ENCODE measurements at regions not wholly inside any gene's neighbourhood (a gene's known extent, or its start where the extent isn't known, plus 50 kb on each side); places are given as distances from the start of the nearest gene placed in this dataset.
"Not testable (repeated sequence)": the region's sequence is repeated elsewhere in the genome, so short reads cannot be mapped to it uniquely, and the experiment has no call there.

DNA sequence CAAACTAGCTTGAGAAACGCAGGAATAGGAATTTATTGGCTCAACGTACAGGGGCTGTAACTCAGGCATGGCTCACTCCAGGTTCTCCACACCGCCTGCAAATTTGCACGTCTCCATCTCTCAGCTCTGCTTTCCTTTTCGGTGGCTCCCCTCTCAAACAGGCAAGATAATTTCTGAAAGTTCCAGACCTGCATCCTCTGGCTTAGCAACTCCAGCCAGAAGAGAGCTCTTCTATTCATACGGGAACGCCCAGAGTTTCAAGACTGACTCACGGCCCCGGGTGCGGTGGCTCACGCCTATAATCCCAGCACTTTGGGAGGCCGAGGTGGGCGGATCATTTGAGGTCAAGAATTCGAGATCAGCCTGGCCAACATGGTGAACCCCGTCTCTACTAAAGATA is 139.7 kb upstream of the BNIP2 start:
- no peak for DNase-seq

DNA sequence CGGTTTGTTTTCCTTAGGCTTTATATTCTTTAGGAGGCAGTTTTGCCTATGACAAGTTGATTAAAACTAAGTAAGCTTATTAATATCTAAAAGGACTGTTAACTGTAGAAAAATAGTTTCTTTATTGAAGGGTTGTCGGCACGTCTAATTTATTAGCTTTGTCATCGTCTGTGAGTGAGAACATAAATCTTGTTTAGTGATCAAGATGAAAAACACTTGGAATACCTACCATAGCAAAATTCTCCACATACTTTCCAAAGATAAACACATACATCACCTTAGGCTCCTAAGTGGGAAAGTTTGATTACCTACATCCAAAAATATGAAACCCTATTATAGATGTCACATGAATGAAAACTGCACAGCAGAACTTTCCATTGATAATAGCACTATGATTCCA is 139.1 kb upstream of the BNIP2 start:
- DNase-seq: no peak

DNA sequence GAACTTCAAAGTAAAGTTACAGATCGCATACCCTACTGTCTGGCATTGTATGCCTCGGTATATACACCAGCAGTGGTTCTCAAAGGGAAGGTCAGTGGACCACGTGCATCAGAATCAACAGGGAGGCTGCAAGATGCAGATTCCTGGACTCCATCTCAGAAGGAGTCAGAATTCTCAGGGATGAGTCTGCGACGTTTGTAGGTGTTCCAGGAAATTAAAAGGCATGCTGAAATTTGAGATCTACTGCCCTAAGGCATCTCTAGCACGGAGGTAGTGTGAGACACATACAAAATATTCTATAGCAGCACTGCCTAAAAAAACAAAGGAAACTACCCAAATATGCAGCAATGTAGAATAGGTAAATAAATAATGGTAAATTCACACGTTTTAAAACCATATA is 136.8 kb upstream of the BNIP2 start:
- DNase-seq: no peak

DNA sequence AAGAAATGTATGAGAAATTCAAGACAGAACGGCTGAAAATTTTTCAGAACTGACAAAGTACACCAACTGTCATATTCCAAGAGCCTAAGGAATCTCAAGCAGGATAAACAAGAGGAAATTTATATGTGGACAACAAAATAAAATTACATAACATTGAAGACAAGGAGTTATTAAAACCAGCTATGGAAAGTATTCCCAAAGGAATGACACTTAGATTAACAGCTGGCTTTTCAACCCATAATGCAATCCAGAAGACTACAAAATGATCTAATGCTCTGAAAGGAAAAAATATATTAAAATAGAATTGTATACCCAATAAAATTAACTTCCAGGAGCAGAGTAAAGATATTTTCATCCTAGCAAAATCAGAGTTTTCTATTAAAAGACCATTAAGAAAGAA is 132.2 kb upstream of the BNIP2 start:
- DNase-seq: no peak

DNA sequence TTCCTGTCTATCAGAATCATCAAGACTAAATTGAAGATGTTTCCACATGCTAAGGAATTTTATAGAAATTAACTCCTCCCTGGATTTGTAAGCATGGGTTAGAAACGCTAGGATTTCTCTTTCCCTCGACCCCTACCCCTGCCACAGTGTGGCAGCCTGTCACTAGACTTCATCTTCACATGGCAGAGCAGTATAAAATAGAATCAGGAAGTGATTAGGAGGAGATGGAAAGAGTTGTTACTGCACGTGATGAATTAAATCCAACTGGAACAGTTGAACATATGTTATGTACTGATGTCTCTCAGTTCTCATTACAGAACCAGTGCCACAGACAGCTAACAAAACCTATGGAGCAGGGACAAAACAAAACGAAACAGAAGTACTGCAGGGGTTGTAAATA is 130.0 kb upstream of the BNIP2 start:
- no peak for DNase-seq

DNA sequence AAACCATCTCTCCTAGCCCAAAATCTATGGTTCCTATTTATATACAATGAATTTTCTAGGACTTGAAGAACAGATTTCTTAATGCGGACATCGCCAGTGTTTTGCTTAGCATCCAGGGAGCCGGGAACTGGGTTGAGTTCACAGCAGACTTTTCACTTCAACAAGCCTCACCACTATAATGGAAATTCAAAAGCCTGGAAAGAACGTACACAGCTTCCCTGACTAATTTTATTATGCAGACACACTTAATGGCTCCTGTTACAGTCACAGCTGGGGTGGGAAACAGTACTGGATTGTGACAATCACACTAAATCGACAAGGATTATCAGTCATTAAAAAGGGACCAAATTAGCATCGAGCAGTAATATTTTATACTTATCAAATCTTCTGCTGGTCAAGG is 129.2 kb upstream of the BNIP2 start:
- DNase-seq: no peak

DNA sequence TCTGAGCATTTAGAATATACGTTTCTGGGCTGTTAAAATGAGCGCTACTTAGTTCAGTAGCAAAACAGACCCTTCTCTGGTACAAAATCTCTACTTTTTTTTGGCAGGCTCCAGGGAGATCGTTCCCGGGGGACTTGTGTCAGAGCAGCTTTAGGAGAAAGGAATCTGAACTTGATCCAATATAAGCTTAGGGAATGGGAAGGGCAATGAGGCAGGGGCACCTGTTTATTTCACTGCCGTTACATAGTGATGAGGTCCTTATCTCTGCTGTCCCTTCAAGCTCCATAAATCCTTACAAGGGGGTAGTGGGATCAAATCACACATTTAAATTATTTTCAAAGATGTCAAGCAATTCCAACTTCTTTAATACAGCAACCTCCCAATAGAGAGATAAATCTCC is 128.7 kb upstream of the BNIP2 start:
- DNase-seq: no peak

DNA sequence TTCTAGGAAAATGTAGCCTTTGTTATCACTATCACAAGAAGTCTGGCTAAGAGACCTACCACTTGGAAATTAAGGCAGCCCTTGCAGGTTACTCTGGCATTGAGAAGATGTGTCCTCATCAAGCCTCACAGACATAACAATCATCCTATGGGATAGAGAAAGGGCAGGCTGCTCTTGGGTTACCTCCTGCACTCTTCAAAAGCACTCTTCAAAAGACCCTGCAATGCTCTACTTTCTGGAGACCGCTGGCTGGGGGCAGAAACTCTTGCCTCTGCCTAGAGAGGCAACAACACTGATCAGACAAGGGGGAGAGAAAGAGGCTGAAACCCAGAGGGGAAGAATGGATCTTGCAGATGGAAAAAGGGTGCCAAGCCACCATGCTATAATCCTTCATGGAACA is 127.9 kb upstream of the BNIP2 start:
- DNase-seq: no peak

DNA sequence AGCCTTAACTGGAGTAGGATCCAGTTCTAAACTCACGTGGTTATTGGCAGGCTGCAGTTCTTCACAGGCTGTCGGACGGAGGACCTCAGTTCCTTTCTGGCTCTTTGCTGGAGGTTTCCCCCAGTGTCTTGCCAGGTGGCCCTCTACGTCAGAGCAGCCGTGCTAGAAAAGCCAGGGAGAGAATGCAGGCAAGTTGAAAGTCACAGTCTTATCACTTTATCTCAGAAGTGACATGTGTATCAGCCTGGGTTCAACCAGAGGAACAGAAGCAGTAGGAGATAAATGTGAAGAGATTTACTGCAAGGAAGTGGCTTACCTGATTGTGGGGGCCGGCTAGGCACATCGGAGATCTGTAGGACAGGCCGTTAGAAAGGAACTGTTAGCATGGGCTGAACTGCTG is 125.3 kb upstream of the BNIP2 start:
- no peak for DNase-seq

DNA sequence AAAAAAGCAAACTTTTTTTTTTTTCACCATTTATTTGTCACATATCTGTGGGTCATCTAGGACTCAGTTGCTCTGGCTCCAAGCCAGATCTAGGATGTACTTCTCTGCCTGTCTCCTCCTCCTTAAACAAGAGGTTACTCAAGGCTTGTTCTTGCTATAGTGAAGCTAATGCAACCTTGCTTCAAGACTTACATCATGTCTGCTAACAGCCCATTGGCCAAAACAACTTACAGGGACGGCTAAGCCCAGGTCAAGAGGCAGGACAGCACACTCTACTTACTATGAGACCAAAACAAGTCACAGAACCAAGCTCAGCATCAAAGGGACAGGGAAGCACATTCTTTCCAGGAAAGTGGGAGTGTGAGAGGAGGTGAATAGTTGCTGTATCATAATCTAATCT is 123.8 kb upstream of the BNIP2 start:
- DNase-seq: no peak

DNA sequence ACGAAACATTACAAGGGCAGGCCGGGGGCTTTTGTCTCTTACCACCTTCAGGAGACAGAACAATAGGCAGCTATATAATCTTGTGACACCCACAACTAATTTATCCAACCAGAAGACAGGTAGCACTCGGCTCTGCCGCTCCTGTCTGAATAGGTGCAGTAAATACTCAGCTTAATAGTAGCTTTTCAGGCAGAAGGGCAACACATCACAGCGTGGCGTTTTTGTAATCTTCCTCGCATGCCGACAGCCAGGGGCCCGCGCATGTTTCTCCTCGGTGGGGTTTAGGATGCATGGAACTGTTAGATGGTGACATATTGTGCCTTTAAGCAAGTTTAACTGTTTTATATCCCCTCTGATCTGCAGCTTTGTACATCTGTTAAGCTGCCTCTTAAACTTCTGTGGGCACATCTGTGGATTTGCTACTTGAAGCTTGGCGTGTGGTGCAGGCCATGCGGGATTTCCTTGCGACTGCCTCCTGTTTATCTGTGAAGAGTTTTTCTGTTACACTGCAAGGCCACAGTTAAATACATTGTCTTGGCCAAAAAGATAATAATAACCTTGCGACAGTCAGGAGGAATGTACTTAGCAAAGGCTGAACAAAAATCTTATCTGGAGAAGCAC is 123.2 kb upstream of the BNIP2 start:
- no peak for DNase-seq

DNA sequence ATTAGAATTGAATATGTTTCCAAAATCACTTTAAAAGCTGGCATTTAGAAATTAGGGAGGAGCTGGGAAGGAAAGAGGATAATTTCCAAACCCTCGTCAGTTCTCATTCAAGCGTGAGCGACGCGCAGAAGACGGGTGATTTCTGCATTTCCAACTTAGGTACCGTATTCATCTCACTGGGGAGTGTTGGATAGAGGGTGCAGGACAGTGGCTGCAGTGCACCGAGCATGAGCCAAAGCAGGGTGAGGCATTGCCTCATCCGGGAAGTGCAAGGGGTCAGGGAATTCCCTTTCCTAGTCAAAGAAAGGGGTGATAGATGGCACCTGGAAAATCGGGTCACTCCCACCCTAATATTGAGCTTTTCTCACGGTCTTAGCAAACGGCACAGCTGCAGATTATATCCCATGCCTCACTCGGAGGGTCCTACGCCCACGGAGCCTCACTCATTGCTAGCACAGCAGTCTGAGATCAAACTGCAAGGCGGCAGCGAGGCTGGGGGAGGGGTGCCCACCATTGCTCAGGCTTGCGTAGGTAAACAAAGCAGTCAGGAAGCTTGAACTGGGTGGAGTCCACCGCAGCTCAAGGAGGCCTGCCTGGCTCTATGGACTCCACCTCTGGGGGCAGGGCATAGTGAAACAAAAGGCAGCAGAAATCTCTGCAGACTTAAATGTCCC is 114.3 kb upstream of the BNIP2 start:
- DNase-seq: peak; percentile 48

DNA sequence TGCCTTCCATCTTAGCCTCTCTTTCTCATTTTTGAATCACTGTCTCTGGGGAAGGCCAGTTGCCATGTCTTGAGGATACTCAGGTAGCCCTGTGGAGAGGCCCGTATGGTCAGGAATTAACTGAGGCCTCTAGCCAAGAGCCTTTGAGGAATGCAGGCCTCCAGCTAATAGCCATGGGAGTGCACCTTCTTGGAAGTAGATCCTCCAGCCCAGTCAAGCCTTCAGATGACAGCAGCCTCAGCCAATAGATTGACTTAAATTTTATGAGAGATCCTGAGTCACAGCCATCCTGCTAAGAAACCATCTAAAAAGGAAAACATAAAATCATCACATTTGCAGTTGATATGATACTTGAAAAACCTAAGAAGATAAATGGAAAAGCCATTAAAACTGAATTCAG is 112.5 kb upstream of the BNIP2 start:
- no peak for DNase-seq

DNA sequence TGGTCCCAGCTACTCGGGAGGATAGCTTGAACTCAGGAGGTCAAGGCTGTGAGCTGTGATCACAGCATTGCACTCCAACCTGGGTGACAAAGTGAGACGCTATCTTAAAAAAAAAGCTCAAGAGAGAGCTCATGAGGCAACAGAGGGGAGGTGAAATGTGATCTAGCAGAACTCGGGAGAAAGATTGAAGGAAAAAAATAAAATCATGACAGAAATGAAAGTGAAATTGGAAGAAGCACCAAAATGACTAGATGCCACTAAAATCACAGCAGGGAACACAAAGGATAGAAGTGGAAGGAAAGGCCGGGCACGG is 109.4 kb upstream of the BNIP2 start:
- no peak for DNase-seq

DNA sequence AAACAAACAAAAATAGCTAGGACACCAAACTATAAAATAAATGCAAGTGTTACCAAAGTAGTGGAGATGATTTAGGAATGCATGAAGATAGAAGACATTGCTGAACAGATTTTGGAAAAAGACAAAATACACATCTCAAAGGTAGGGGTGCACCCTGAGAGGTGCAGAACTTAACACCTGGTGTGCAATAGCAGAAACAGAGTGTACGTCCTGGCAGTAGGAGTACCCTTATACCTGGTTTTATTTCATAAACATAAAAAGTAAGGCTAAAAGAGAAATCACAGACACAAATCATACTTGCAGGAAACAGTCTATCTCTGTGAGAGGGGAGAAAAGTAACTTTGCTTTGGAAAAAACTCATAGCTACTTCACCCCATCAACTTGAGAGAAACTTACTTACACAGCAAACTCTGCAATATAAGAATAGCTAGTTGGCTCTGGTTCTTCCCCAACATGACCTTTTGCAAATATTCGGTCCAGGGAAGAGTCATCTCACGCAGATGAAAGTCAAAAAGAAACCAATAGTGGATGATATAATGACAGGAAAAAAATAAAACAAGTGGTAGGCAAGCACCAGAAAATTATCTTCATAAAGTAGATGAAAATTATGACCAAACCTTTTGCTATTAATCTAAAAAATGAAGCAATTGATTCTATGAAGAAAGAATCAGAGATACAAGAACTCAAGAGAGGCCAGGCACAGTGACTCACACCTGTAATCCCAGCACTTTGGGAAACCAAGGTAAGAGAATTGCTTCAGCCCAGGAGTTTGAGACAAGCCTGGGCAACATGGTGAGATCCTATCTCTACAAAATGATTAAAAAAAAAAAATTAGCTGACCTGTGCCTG is 108.9 kb upstream of the BNIP2 start:
- no peak for DNase-seq

DNA sequence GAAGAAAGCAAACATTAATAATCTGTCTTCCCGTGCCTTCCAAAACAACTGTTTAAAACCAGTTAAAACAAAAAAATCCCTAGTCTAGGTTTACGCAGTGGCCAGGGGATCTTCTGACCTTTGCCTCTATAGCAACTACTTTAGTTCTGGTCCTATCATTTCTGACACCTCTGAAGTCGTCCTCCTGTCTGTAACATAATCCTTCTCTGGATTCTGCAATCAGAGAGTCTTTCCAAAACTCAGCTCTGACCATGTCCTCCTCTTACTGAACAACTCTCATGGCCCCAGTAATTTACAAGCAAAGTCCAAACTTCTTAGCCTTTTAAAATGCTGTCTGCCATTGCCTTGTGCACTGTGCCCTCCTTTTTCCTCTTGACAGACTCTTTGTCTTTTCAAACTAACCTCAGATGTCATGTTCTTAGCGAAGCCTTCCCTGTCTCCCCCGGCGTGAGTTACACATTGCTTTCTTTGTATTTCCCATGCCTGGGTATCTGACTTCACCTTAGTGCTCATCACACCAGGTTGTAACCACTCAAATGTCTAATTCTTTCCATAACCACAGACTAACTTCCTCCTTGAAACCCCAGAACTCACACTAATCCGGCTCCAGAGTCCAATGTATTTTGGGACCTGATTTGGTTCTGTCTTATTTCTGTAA is 105.2 kb upstream of the BNIP2 start:
- DNase-seq: no peak

DNA sequence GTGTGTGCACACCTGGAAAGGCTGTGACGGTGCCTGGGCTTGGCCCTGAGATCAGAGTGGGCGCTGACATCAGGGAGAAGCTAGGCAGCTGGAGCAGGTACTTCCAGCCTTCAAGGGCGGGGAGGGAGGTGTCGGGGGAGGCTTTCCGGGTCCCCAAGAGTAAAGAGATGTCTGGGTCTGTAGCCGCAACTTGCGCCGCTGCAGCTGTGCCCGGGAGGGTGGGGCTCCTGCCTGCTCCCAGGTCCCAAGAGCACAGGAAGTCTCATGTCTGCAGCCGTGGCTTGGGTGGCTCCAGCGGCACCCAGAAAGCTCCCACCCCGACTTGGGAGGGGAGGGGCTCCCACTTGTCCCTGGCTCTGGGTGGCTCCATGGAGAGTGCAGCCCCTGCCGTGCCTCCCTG is 103.2 kb upstream of the BNIP2 start:
- DNase-seq: no peak

DNA sequence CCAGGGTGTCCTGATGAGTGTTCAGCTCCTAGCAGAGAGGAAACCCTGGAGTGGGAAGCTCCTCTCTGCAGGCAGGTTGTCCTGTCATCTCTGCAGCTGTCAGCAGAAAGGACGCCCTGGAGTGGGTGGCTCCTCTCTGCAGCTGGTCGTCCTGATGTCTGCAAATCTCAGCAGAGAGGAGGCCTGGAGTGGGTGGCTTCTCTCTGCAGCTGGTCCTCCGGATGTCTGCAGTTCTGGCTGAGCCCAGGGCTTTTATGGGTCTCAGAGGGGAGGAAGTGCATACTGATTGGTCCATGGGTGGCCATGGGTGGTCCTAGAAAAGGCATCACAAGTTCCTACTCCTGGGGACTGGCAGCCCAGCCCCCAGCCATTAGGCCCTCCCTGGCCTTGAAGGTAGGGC is 102.6 kb upstream of the BNIP2 start:
- no peak for DNase-seq

DNA sequence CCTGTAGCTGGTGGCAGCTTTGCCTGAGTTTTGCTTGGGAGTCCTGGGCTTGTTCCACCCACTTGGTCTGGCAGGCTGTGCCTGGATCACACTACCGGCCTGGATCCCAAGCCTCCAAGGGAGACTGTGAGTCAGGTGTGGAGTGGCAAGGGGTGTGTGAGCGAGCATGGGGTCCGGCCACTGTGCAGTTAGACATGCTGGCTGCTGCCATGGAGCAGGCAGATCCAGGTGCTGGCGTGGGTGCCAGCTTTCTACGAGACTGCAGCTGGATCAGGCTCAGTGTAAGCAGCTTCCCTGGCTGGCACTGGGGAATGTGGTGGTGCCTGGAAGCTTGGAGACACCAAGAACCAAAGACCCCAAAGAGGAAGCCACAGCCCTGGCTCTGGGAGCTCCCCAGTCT is 102.0 kb upstream of the BNIP2 start:
- DNase-seq: no peak

DNA sequence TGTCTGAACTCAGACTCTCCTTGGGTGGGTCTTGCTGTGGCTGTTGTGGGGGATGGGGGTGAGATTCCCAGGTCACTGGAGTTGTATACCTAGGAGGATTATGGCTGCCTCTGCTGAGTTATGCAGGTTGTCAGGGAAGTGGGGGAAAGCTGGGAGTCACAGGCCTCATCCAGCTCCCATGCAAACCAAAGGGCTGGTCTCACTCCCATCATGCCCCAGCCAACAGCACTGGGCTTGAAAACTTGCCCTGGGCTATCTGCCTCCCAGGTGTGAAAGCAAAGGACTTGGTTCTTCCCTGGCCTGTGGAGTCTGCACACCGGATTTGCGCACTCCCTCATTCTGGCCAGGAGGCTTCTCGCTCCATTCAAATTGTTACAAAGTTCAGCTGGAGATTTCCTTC is 97.3 kb upstream of the BNIP2 start:
- not testable (repeated sequence) for DNase-seq

DNA sequence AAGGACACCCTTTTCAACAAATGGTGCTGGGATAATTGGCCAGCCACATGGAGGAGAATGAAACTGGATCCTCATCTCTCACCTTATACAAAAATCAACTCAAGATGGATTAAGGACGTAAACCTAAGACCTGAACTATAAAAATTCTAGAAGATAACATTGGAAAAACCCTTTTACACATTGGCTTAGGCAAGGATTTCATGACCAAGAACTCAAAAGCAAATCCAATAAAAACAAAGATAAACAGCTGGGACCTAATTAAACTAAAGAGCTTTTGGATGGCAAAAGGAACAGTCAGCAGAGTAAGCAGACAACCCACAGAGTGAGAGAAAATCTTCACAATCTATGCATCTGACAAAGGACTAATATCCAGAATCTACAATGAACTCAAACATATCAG is 96.9 kb upstream of the BNIP2 start:
- not testable (repeated sequence) for DNase-seq

DNA sequence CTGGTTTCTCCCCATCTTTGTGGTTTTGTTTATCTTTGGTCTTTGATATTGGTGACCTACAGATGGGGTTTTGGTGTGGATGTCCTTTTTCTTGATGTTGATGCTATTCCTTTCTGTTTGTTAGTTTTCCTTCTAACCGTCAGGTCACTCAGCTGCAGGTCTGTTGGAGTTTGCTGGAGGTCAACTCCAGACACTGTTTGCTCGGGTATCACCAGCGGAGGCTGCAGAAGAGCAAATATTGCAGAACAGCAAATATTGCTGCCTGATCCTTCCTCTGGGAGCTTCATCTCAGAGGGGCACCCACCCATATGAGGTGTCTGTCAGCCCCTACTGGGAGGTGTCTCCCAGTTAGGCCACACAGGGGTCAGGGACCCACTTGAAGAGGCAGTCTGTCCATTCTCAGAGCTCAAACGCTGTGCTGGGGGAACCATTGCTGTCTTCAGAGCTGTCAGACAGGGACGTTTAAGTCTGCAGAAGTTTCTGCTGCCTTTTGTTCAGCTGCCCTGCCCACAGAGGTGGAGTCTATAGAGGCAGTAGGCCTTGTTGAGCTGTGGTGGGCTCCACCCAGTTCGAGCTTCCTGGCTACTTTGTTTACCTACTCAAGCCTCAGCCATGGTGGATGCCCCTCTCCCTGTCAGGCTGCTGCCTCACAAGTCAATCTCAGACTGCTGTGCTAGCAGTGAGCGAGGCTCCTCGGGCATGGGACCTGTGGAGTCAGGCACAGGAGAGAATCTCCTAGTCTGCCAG is 94.8 kb upstream of the BNIP2 start:
- DNase-seq: not testable (repeated sequence)

DNA sequence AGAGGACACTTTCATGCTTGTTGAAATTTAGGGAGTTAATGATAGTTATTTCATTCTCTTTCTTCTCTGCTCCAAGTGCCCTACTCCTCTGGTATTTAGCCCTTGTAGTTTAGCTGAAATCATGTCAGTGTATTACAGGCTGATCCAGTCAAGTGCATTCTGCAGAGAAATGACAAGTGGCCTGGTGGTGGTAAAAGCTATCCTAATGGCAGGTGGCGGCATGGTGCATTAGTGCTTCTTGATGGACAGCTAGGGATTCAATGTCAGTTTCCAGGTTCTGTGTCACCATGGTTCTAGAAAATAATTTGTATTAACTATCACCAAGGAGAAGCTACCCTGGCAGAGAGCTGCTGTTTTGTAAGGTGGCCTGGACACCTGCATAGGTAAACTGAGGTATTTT is 90.0 kb upstream of the BNIP2 start:
- DNase-seq: no peak

All from stimulated activated CD4-positive, alpha-beta T cell treated with anti-CD3 and anti-CD28 coated beads, Interleukin-4, amount 100 ng/mL, for 1 hour (primary cell).